GM12891 (cell line): ENCODE measurements at regions not wholly inside any gene's neighbourhood (a gene's known extent, or its start where the extent isn't known, plus 50 kb on each side); places are given as distances from the start of the nearest gene placed in this dataset.

Experiments
- POLR2A ChIP-seq: IDR thresholded peaks from 2 replicates; pipeline ENCODE4 v1.6.1; 2011; ENCODE audit warnings: low read depth, low read length, control low read depth
- POLR2AphosphoS5 ChIP-seq: IDR thresholded peaks from 2 replicates; pipeline ENCODE4 v1.6.1; 2011; ENCODE audit warnings: low read depth, low read length, control low read depth
- POU2F2 ChIP-seq: IDR thresholded peaks from 2 replicates; pipeline ENCODE4 v1.6.1; 2011; ENCODE audit warnings: low read depth, mild to moderate bottlenecking, control low read depth, low read length, moderate library complexity
- SPI1 ChIP-seq: IDR thresholded peaks from 2 replicates; pipeline ENCODE4 v1.6.1; 2011; ENCODE audit warnings: low read depth, low read length, control low read depth
- TAF1 ChIP-seq: IDR thresholded peaks from 2 replicates; pipeline ENCODE4 v1.6.1; 2011; ENCODE audit warnings: low read depth, low read length, control low read depth

DNA sequence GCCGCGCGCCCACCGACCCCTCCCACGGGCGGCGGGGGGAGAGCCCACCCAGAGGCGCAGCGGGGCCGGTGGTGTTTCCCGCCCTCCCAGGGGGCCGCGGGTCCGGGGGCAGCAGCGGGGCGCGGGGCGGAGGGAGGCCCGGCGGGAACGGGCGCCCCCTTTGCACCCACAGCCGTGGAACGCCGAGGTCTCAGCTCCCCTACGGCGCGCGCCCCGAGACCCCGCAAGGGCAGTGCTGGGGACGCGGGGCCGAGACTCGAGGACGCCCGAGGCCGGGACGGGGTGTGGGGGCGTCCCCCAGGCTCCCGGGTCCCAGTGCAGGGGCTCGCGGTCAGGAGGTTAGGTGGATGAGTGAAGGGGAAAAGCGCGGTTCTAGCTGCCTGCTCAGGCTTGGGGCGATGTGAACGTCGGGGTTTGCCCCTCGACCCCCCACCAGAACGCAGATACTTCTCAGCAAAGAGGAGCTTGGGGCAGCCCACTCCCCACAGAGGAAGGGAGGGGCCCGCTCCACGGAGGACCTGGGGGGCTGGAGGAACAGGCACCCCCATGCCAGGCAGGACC lies 65.5 kb upstream of the BHLHE23 start:
- TF ChIP-seq POLR2A (no peak), SPI1 (no peak), POU2F2 (no peak), POLR2AphosphoS5 (no peak), TAF1 (no peak)
